OCI-M1 (cell line): ENCODE measurements at regions not wholly inside any gene's neighbourhood (a gene's known extent, or its start where the extent isn't known, plus 50 kb on each side); places are given as distances from the start of the nearest gene placed in this dataset.
"Not testable (repeated sequence)": the region's sequence is repeated elsewhere in the genome, so short reads cannot be mapped to it uniquely, and the experiment has no call there.

ENCODE experiments used
- DNase-seq: peaks from one replicate; lab custom pipeline; 2025; lab: John Stamatoyannopoulos, UW

DNA sequence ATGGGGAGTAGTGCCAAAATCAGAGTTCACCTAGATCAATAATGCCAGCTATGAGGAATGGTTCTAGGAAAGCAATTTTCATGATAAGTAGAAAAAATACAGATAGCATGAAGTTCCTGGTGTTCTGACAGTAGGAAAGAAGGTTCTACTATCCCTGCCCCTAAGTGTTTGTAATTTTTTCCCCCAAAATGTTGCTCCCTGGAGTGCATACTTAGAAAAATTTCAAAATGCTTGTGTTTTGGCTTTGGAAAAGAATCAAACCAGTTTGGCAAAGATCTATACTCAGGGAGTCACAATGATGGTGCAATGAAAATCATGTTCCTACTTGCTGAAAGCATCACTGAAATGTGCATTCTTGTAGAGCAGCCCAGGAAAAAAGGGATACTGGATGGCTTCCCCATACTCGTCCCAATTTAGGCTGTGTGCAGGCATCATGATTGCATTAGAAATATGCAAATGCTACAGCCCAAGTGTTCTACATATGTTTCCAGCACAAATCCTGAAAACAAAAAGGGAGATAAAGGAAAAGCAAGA, 74.7 kb downstream of the LPAR4 start:
- no peak for DNase-seq

DNA sequence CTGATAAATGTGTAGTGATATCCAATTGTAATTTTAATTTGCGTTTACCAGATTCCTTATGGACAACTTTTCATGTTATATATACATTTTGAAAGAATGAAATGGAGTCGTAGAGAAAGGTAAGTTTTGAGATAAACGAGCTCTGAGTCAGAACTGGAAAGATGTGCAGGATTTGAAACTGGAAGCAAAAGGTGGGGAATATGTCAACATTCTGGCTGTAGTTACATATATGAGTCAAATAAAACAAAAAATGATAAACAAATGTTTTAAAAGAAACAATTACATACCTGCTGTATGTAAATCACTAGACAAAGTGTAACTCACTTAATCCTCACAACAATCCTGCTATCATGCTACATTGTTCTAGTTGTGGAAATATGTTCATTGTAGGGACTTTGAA, 84.0 kb downstream of the LPAR4 start:
- DNase-seq, result no peak

DNA sequence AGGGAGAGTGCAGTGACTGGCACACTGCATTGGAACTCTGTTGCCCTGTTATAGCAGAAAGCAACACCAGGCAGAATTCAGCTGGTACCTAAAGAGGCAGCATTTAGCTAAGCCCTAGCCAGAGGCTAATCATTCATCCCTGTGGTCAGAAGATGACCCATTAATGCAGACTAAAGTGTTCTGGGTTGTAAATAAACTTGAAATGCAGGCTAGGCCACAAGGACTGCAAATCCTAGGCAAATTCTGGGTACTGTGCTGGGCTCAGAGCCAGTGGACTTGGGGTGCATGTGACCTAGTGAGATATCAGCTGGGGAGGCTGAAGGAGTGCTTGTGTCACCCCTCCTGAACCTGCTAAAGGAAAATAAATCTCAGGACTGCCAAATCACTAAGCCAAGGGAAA, 91.2 kb downstream of the LPAR4 start:
- DNase-seq, result no peak

DNA sequence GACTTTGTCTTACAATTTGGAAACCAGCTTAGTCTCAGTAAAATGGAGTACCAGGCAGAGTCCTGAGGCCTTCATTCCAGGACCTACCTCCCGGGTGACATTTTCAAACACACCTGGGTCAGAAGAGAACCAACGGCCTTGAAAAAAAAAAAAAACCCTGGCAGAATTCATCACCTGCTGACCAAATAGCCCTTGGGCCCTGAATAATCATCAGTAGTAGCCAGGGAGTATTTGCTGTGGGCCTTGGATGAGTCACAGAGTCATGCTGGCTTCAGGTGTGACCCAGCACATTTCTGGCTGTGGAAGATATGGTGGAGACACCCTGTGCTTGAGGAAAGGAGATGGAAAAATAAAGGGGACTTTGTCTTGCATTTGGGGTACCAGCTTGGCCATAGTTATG, 92.2 kb downstream of the LPAR4 start:
- no peak for DNase-seq

GRCh38 chrX:78844218-78844617, 96.7 kb downstream of the LPAR4 start:
- DNase-seq, result not testable (repeated sequence)

DNA sequence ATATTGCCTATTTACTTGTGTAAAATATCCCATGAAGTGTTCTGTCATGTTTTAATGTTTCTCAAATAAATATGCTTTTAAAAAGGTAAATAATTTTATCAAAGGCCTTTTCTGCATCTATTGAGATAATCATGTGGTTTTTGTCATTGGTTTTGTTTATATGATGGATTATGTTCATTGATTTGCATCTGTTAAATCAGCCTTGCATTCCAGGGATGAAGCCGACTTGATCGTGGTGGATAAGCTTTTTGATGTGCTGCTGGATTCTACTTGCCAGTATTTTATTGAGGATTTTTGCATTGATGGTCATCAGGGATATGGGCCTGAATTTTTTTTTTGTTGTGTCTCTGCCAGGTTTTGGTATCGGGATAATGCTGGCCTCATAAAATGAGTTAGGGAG, 63.9 kb upstream of the P2RY10 start:
- DNase-seq, result not testable (repeated sequence)

GRCh38 chrX:78886550-78886949, 58.6 kb upstream of the P2RY10 start:
- peak; percentile 46 for DNase-seq
